NB4 (cell line): ENCODE measurements at regions not wholly inside any gene's neighbourhood (a gene's known extent, or its start where the extent isn't known, plus 50 kb on each side); places are given as distances from the start of the nearest gene placed in this dataset.
"Not testable (repeated sequence)": the region's sequence is repeated elsewhere in the genome, so short reads cannot be mapped to it uniquely, and the experiment has no call there.

Experiments used
- TF ChIP-seq, protein P1 (sequence below): IDR thresholded peaks from one replicate; pipeline ENCODE4 v1.5.1; 2012; ENCODE audit warnings: low read depth, low read length
- TF ChIP-seq, protein P2 (sequence below): IDR thresholded peaks from 2 replicates; pipeline ENCODE4 v1.6.1; 2011; ENCODE audit warnings: low read depth, low read length

DNA sequence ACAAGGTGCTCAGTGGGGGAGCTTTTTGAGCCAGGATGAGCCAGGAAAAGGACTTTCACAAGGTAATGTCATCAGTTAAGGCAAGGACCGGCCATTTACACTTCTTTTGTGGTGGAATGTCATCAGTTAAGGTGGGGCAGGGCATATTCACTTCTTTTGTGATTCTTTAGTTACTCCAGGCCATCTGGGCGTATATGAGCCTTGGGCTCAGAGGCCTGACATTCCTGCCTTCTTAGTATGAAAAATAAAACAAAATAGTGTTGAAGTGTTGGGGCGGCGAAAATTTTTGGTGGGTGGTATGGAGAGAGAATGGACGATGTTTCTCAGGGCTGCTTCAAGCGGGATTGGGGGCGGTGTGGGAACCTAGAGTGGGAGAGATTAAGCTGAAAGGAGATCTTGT lies 451.4 kb downstream of the SHISA9 start:
- TF ChIP-seq, protein P1, sequence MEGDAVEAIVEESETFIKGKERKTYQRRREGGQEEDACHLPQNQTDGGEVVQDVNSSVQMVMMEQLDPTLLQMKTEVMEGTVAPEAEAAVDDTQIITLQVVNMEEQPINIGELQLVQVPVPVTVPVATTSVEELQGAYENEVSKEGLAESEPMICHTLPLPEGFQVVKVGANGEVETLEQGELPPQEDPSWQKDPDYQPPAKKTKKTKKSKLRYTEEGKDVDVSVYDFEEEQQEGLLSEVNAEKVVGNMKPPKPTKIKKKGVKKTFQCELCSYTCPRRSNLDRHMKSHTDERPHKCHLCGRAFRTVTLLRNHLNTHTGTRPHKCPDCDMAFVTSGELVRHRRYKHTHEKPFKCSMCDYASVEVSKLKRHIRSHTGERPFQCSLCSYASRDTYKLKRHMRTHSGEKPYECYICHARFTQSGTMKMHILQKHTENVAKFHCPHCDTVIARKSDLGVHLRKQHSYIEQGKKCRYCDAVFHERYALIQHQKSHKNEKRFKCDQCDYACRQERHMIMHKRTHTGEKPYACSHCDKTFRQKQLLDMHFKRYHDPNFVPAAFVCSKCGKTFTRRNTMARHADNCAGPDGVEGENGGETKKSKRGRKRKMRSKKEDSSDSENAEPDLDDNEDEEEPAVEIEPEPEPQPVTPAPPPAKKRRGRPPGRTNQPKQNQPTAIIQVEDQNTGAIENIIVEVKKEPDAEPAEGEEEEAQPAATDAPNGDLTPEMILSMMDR: not testable (repeated sequence)
- TF ChIP-seq, protein P2, sequence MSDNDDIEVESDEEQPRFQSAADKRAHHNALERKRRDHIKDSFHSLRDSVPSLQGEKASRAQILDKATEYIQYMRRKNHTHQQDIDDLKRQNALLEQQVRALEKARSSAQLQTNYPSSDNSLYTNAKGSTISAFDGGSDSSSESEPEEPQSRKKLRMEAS: not testable (repeated sequence)
